T-cell (primary cell): ENCODE measurements at regions not wholly inside any gene's neighbourhood (a gene's known extent, or its start where the extent isn't known, plus 50 kb on each side); places are given as distances from the start of the nearest gene placed in this dataset.

Experiments used
- ATAC-seq, 4 experiments: fragments of 200-7000 bp in 3 of 4; fragments of 150-1000 bp in 1 of 4; cut with Tn5 transposase; replicated peaks in 1 of 4; 1 replicate in 3 of 4; 2 replicates in 1 of 4; pipeline ENCODE4 v1.10.0; 2021; ENCODE audit warnings: moderate library complexity in 3 of 4, mild to moderate bottlenecking in 2 of 4, moderate number of reproducible peaks in 1 of 4
- CTCF ChIA-PET, 2 donors: fragments of 300-600 bp; sonication (Branson Sonifier 250); formaldehyde crosslinking; loops; one replicate each; lab custom pipeline; 2022; ENCODE audit warnings: antibody characterized with exemption in 2 of 2; lab: Charles Lee
- POLR2A ChIA-PET, 2 donors: fragments of 300-600 bp; sonication (Branson Sonifier 250); formaldehyde crosslinking; loops; one replicate each; lab custom pipeline; 2022; ENCODE audit warnings: antibody characterized with exemption in 2 of 2; lab: Charles Lee
- DNase-seq, 35 experiments: peaks; one replicate each; pipeline versions ENCODE4 v3.0.0 to v3.0.0-alpha.2; 2013 to 2023
- H3K27ac ChIP-seq: one replicate; pipeline ENCODE4 v1.5.1; 2013; ENCODE audit warnings: low read length
- H3K27me3 ChIP-seq, 2 experiments: replicated peaks in 1 of 2; 1 replicate in 1 of 2; 2 replicates in 1 of 2; pipeline versions ENCODE4 v1.6.1 to v1.7.0; 2013; ENCODE audit warnings: low read length in 1 of 2, mixed read lengths in 1 of 2; ENCODE audit not compliant: control insufficient read depth in 2 of 2, insufficient read depth in 2 of 2; ENCODE audit errors: extremely low read depth in 1 of 2
- H3K36me3 ChIP-seq, 2 donors: 1 replicate in 1 of 2; 2 replicates in 1 of 2; pipeline versions ENCODE4 v1.6.1 to v1.7.0; 2013; ENCODE audit warnings: low read length in 1 of 2; ENCODE audit not compliant: control insufficient read depth in 2 of 2, insufficient read depth in 1 of 2; ENCODE audit errors: extremely low read depth in 1 of 2
- H3K4me1 ChIP-seq, 2 experiments: 1 replicate in 1 of 2; 2 replicates in 1 of 2; pipeline versions ENCODE4 v1.6.1 to v1.7.0; 2013; ENCODE audit warnings: low read length in 2 of 2, mixed read lengths in 1 of 2; ENCODE audit not compliant: insufficient read depth in 2 of 2, control insufficient read depth in 1 of 2; ENCODE audit errors: extremely low read depth in 1 of 2
- H3K4me3 ChIP-seq, 2 donors: 1 replicate in 1 of 2; 2 replicates in 1 of 2; pipeline versions ENCODE4 v1.5.1 to v1.7.0; 2013; ENCODE audit warnings: mild to moderate bottlenecking in 2 of 2, low read length in 1 of 2, moderate library complexity in 1 of 2; ENCODE audit not compliant: control insufficient read depth in 1 of 2; ENCODE audit errors: extremely low read depth in 1 of 2
- H3K9me3 ChIP-seq: 2 replicates; pipeline ENCODE4 v1.7.0; 2013
- H3K27ac Mint-ChIP-seq, 2 donors: one replicate each; pipeline ENCODE4 v1.8.0; 2020 to 2021; ENCODE audit warnings: mild to moderate bottlenecking in 2 of 2, mixed read lengths in 2 of 2
- H3K27me3 Mint-ChIP-seq, 2 donors: one replicate each; pipeline ENCODE4 v1.8.0; 2021 to 2022; ENCODE audit warnings: mixed read lengths in 2 of 2
- H3K36me3 Mint-ChIP-seq: one replicate; pipeline ENCODE4 v1.8.0; 2021; ENCODE audit warnings: mixed read lengths
- H3K4me1 Mint-ChIP-seq, 3 donors: one replicate each; pipeline ENCODE4 v1.8.0; 2020 to 2022; ENCODE audit warnings: mixed read lengths in 3 of 3, mild to moderate bottlenecking in 1 of 3
- H3K4me3 Mint-ChIP-seq, 3 donors: one replicate each; pipeline ENCODE4 v1.8.0; 2020 to 2022; ENCODE audit warnings: mild to moderate bottlenecking in 3 of 3, mixed read lengths in 3 of 3, moderate library complexity in 3 of 3
- H3K9me3 Mint-ChIP-seq, 3 donors: one replicate each; pipeline ENCODE4 v1.8.0; 2020 to 2022; ENCODE audit warnings: mixed read lengths in 3 of 3
- WGBS: methylation state at CpG from one replicate; pipeline ENCODE4 v1.1.5; 2013; ENCODE audit warnings: missing lambda C conversion rate; ENCODE audit not compliant: insufficient coverage; 5-methylcytosine and 5-hydroxymethylcytosine counted together

- no peaks in the 10 kb centered on the region for H3K4me1 Mint-ChIP-seq
- no peak overlapping the region for H3K4me3 ChIP-seq
- 81% methylated on average over 5 of the region's 11 CpGs for WGBS
- H3K27me3 ChIP-seq: no peaks in the 10 kb centered on the region
- H3K4me1 ChIP-seq: no peaks in the 10 kb centered on the region
- H3K9me3 Mint-ChIP-seq: peaks cover 0 to 3% (median 0%) of the 10 kb centered on the region in 3 donors
- no peaks in the 10 kb centered on the region for H3K36me3 ChIP-seq
- ChIA-PET POLR2A (no interaction called here), CTCF (no interaction called here)
- no peak overlapping the region for H3K27ac ChIP-seq
- no peak for ATAC-seq
- no peaks in the 10 kb centered on the region for H3K27me3 Mint-ChIP-seq
- no peak for DNase-seq
- H3K36me3 Mint-ChIP-seq: no peaks in the 10 kb centered on the region
- H3K9me3 ChIP-seq: no peaks in the 10 kb centered on the region
- no peak overlapping the region for H3K4me3 Mint-ChIP-seq
- no peak overlapping the region for H3K27ac Mint-ChIP-seq
Measured at GRCh38 chr6:92700411-92700810, 718.9 kb downstream of the EPHA7 start.

- Mint-ChIP-seq H3K9me3 (peaks cover 4 to 12% (median 9%) of the 10 kb centered on the region in 3 donors), H3K36me3 (no peaks in the 10 kb centered on the region), H3K27ac (no peak overlapping the region), H3K27me3 (no peaks in the 10 kb centered on the region), H3K4me3 (no peak overlapping the region), H3K4me1 (no peaks in the 10 kb centered on the region)
- H3K9me3 ChIP-seq: no peaks in the 10 kb centered on the region
- WGBS: 29% methylated on average over 1 of the region's 2 CpGs
- no peak overlapping the region for H3K27ac ChIP-seq
- POLR2A ChIA-PET: no interaction called here
- H3K4me1 ChIP-seq: no peaks in the 10 kb centered on the region
- H3K27me3 ChIP-seq: no peaks in the 10 kb centered on the region
- CTCF ChIA-PET: no interaction called here
- H3K36me3 ChIP-seq: no peaks in the 10 kb centered on the region
- DNase-seq: no peak
- no peak for ATAC-seq
- H3K4me3 ChIP-seq: no peak overlapping the region
Measured at GRCh38 chr6:92690997-92691599, 728.3 kb downstream of the EPHA7 start.

- ChIA-PET CTCF (no interaction called here), POLR2A (no interaction called here)
- H3K9me3 Mint-ChIP-seq: peaks cover 4 to 19% (median 9%) of the 10 kb centered on the region in 3 donors
- Histone ChIP-seq H3K27ac (no peak overlapping the region), H3K27me3 (no peaks in the 10 kb centered on the region), H3K4me1 (no peaks in the 10 kb centered on the region), H3K9me3 (no peaks in the 10 kb centered on the region), H3K4me3 (no peak overlapping the region), H3K36me3 (no peaks in the 10 kb centered on the region)
- no peak overlapping the region for H3K27ac Mint-ChIP-seq
- H3K4me3 Mint-ChIP-seq: no peak overlapping the region
- WGBS: 38% methylated on average over 2 of the region's 2 CpGs
- no peaks in the 10 kb centered on the region for H3K36me3 Mint-ChIP-seq
- ATAC-seq (no peak), DNase-seq (no peak)
- no peaks in the 10 kb centered on the region for H3K4me1 Mint-ChIP-seq
- no peaks in the 10 kb centered on the region for H3K27me3 Mint-ChIP-seq
Measured at GRCh38 chr6:92688342-92688741, 731.0 kb downstream of the EPHA7 start.

- Histone ChIP-seq H3K4me3 (no peak overlapping the region), H3K4me1 (no peaks in the 10 kb centered on the region), H3K9me3 (no peaks in the 10 kb centered on the region), H3K27ac (no peak overlapping the region), H3K36me3 (no peaks in the 10 kb centered on the region), H3K27me3 (no peaks in the 10 kb centered on the region)
- Mint-ChIP-seq H3K27me3 (no peaks in the 10 kb centered on the region), H3K4me1 (no peaks in the 10 kb centered on the region), H3K27ac (no peak overlapping the region), H3K36me3 (no peaks in the 10 kb centered on the region), H3K9me3 (peaks cover 4 to 19% (median 9%) of the 10 kb centered on the region in 3 donors), H3K4me3 (no peak overlapping the region)
- POLR2A ChIA-PET: no interaction called here
- 56% methylated on average over 1 of the region's 2 CpGs for WGBS
- DNase-seq (no peak), ATAC-seq (no peak)
- CTCF ChIA-PET: no interaction called here
Measured at GRCh38 chr6:92687278-92687677, 732.1 kb downstream of the EPHA7 start.

- Mint-ChIP-seq H3K4me3 (no peak overlapping the region), H3K27ac (no peak overlapping the region), H3K36me3 (no peaks in the 10 kb centered on the region), H3K4me1 (no peaks in the 10 kb centered on the region), H3K9me3 (peaks cover 4 to 13% (median 6%) of the 10 kb centered on the region in 3 donors), H3K27me3 (no peaks in the 10 kb centered on the region)
- Histone ChIP-seq H3K4me1 (no peaks in the 10 kb centered on the region), H3K27me3 (no peaks in the 10 kb centered on the region), H3K9me3 (no peaks in the 10 kb centered on the region), H3K36me3 (no peaks in the 10 kb centered on the region), H3K27ac (no peak overlapping the region), H3K4me3 (no peak overlapping the region)
- no peak for DNase-seq
- ChIA-PET CTCF (interaction anchor here in 1 of 2 donors (0.6 kb wide), 1 partner anchor 12 kb away, joined by 3 read pairs; no protein-coding TSS in a partner anchor), POLR2A (no interaction called here)
- no CpG with 5 or more reads among the region's 1 CpG for WGBS
- no peak for ATAC-seq
Measured at GRCh38 chr6:92684386-92684785, 735.0 kb downstream of the EPHA7 start.

- no peak for ATAC-seq
Measured at GRCh38 chr6:92683748-92684147, 735.6 kb downstream of the EPHA7 start.

More at GRCh38 chr6:92683748-92684147, 735.6 kb downstream of the EPHA7 start:
- Histone ChIP-seq H3K36me3 (no peaks in the 10 kb centered on the region), H3K9me3 (no peaks in the 10 kb centered on the region), H3K27me3 (no peaks in the 10 kb centered on the region), H3K4me1 (no peaks in the 10 kb centered on the region), H3K27ac (no peak overlapping the region), H3K4me3 (no peak overlapping the region)
- Mint-ChIP-seq H3K27ac (no peak overlapping the region), H3K4me1 (no peaks in the 10 kb centered on the region), H3K4me3 (no peak overlapping the region), H3K36me3 (no peaks in the 10 kb centered on the region), H3K9me3 (peaks cover 4 to 13% (median 8%) of the 10 kb centered on the region in 3 donors), H3K27me3 (no peaks in the 10 kb centered on the region)
- no CpG with 5 or more reads among the region's 2 CpGs for WGBS
- DNase-seq: no peak
- ChIA-PET CTCF (interaction anchor here in 1 of 2 donors (0.6 kb wide), 2 partner anchors 9 to 12 kb away, joined by 3 read pairs; no protein-coding TSS in a partner anchor), POLR2A (no interaction called here)
